ENCODE measurements at regions not wholly inside any gene's neighbourhood (a gene's known extent, or its start where the extent isn't known, plus 50 kb on each side); places are given as distances from the start of the nearest gene placed in this dataset.

DNA sequence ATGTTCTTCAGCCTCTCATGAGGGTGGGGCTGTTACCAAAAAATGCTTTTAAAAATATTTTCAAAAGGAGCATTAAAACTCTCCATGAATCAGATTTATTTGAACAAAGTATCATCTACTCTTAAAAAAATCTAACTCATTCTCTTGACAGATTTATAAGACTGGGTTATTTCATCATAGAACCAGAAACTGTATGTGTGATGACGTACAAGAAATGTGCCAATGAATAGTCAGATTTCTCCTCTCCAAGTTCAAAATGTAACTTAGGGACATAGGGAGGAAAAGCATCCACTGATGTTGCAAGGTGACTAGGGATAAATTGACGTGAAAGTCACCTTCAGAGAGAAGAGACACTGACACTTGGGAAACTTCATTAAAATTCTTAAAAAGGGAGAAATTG lies 89.1 kb upstream of the CLNK start:
- Histone ChIP-seq H3K79me2 (ENCODE audit: insufficient read depth, low read length) (no peaks in the 10 kb centered on the region), H3K27me3 (ENCODE audit: insufficient read depth, low read length) (no peaks in the 10 kb centered on the region), H3K9ac (ENCODE audit: low read length) (no peak overlapping the region), H3K36me3 (ENCODE audit: insufficient read depth, low read length) (no peaks in the 10 kb centered on the region), H3K27ac (ENCODE audit: low read depth, low read length, poor library complexity, severe bottlenecking) (no peak overlapping the region), H2AFZ (ENCODE audit: low read length) (no peak overlapping the region), H4K20me1 (ENCODE audit: insufficient read depth, low read length) (no peaks in the 10 kb centered on the region), H3K9me3 (ENCODE audit: low read length) (no peaks in the 10 kb centered on the region), H3K9me2 (ENCODE audit: low read depth, low read length) (no peaks in the 10 kb centered on the region), H3K4me2 (ENCODE audit: low read length) (no peak overlapping the region), H3F3A (ENCODE audit: insufficient read depth, low read length) (no peaks in the 10 kb centered on the region), H3K4me3 (ENCODE audit: low read depth, low read length, poor library complexity, severe bottlenecking) (no peak overlapping the region), H3K4me1 (ENCODE audit: insufficient read depth, low read length, severe bottlenecking) (no peaks in the 10 kb centered on the region)
- TF ChIP-seq EZH2 (IDR thresholded peaks at IDR 0.05; ENCODE audit: borderline replicate concordance, low read length), result no peak
- TF ChIP-seq, protein P1, sequence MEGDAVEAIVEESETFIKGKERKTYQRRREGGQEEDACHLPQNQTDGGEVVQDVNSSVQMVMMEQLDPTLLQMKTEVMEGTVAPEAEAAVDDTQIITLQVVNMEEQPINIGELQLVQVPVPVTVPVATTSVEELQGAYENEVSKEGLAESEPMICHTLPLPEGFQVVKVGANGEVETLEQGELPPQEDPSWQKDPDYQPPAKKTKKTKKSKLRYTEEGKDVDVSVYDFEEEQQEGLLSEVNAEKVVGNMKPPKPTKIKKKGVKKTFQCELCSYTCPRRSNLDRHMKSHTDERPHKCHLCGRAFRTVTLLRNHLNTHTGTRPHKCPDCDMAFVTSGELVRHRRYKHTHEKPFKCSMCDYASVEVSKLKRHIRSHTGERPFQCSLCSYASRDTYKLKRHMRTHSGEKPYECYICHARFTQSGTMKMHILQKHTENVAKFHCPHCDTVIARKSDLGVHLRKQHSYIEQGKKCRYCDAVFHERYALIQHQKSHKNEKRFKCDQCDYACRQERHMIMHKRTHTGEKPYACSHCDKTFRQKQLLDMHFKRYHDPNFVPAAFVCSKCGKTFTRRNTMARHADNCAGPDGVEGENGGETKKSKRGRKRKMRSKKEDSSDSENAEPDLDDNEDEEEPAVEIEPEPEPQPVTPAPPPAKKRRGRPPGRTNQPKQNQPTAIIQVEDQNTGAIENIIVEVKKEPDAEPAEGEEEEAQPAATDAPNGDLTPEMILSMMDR (IDR thresholded peaks at IDR 0.05; ENCODE audit: low read length), result no peak

DNA sequence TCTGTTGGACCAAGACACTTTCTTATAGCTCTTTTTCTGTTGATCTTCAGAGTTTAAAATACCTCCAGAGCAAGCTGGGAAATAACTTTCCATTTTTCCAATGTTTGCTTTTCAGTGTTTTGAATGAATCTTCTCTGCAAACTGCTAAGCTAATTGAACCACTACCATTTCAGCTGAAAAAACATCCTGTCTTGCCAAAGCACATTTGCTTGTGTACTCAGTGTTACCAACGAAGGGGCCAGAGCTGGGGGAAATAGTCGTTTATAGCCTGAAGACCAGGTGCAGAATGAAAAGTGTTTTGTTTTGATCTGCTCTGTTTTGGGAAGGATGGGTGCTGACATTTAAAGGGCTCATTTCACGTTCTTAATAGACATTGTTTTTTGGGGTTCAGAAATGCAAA lies 88.4 kb upstream of the CLNK start:
- Histone ChIP-seq H4K20me1 (ENCODE audit: insufficient read depth, low read length) (no peaks in the 10 kb centered on the region), H3K27ac (ENCODE audit: low read depth, low read length, poor library complexity, severe bottlenecking) (no peak overlapping the region), H3K9ac (ENCODE audit: low read length) (no peak overlapping the region), H2AFZ (ENCODE audit: low read length) (no peak overlapping the region), H3K27me3 (ENCODE audit: insufficient read depth, low read length) (no peaks in the 10 kb centered on the region), H3K9me3 (ENCODE audit: low read length) (no peaks in the 10 kb centered on the region), H3K4me2 (ENCODE audit: low read length) (no peak overlapping the region), H3K4me1 (ENCODE audit: insufficient read depth, low read length, severe bottlenecking) (no peaks in the 10 kb centered on the region), H3K36me3 (ENCODE audit: insufficient read depth, low read length) (no peaks in the 10 kb centered on the region), H3K4me3 (ENCODE audit: low read depth, low read length, poor library complexity, severe bottlenecking) (no peak overlapping the region), H3K79me2 (ENCODE audit: insufficient read depth, low read length) (no peaks in the 10 kb centered on the region), H3K9me2 (ENCODE audit: low read depth, low read length) (no peaks in the 10 kb centered on the region), H3F3A (ENCODE audit: insufficient read depth, low read length) (no peaks in the 10 kb centered on the region)
- TF ChIP-seq, protein P1 (IDR thresholded peaks at IDR 0.05; ENCODE audit: low read length), result no peak
- TF ChIP-seq EZH2 (IDR thresholded peaks at IDR 0.05; ENCODE audit: borderline replicate concordance, low read length), result no peak

DNA sequence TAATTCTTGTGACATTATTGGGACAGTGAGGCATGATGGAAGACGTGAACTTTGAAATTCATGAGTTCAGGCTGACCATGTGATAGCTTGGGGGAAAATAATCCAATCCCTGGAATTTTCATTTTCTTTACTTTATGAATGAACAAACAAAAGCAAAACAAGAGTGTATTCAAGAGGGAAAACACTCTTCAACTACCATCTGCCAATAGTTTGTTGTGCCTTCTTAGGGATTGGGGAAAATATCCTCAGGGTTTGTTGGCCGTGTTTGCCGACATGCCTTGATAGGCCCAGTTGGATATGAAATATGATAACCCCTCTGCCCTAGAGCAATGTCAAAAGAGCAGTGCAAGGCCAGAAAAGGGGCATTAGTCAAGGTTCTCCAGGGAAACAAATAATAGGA lies 80.8 kb upstream of the CLNK start:
- Histone ChIP-seq H3K36me3 (ENCODE audit: insufficient read depth, low read length) (no peaks in the 10 kb centered on the region), H3K9me2 (ENCODE audit: low read depth, low read length) (no peaks in the 10 kb centered on the region), H3K27ac (ENCODE audit: low read depth, low read length, poor library complexity, severe bottlenecking) (no peak overlapping the region), H3F3A (ENCODE audit: insufficient read depth, low read length) (no peaks in the 10 kb centered on the region), H3K9me3 (ENCODE audit: low read length) (no peaks in the 10 kb centered on the region), H3K4me1 (ENCODE audit: insufficient read depth, low read length, severe bottlenecking) (no peaks in the 10 kb centered on the region), H3K27me3 (ENCODE audit: insufficient read depth, low read length) (no peaks in the 10 kb centered on the region), H3K79me2 (ENCODE audit: insufficient read depth, low read length) (no peaks in the 10 kb centered on the region), H3K4me2 (ENCODE audit: low read length) (no peak overlapping the region), H4K20me1 (ENCODE audit: insufficient read depth, low read length) (no peaks in the 10 kb centered on the region), H2AFZ (ENCODE audit: low read length) (no peak overlapping the region), H3K4me3 (ENCODE audit: low read depth, low read length, poor library complexity, severe bottlenecking) (no peak overlapping the region), H3K9ac (ENCODE audit: low read length) (no peak overlapping the region)
- no peak for TF ChIP-seq EZH2 (IDR thresholded peaks at IDR 0.05; ENCODE audit: borderline replicate concordance, low read length)
- TF ChIP-seq, protein P1 (IDR thresholded peaks at IDR 0.05; ENCODE audit: low read length), result no peak

Data from OCI-LY1 (cell line).